HEK293 (cell line): ENCODE measurements at regions not wholly inside any gene's neighbourhood (a gene's known extent, or its start where the extent isn't known, plus 50 kb on each side); places are given as distances from the start of the nearest gene placed in this dataset.

Source experiments
- CTCF ChIA-PET: fragments of 350-600 bp; formaldehyde crosslinking; extraction: SDS; loops from one replicate; lab custom pipeline; 2021; ENCODE audit warnings: antibody characterized with exemption; lab: Yijun Ruan, JAX
- POLR2A ChIA-PET: fragments of 300-600 bp; formaldehyde crosslinking; extraction: SDS; loops from one replicate; lab custom pipeline; 2020; ENCODE audit warnings: antibody characterized with exemption, inconsistent platforms; lab: Yijun Ruan, JAX
- H3K27ac ChIP-seq: fragments of 200-500 bp; sonication (Bioruptor generic); 2 replicates; pipeline ENCODE4 v1.5.1; 2014; ENCODE audit warnings: low read depth, low read length, control low read depth, inconsistent platforms; ENCODE audit errors: extremely low read depth
- H3K36me3 ChIP-seq, 2 experiments: fragments of 200-500 bp in 1 of 2; sonication (Bioruptor generic) in 1 of 2; 1 replicate in 1 of 2; 2 replicates in 1 of 2; pipeline ENCODE4 v1.5.1; 2014 to 2017; ENCODE audit warnings: inconsistent platforms in 2 of 2, low read length in 2 of 2; ENCODE audit not compliant: control insufficient read depth in 2 of 2, insufficient read depth in 1 of 2
- H3K4me1 ChIP-seq: fragments of 200-500 bp; sonication (Bioruptor generic); 2 replicates; pipeline ENCODE4 v1.5.1; 2014; ENCODE audit warnings: mild to moderate bottlenecking, low read length, inconsistent platforms; ENCODE audit not compliant: control insufficient read depth, insufficient read depth
- H3K4me3 ChIP-seq: 2 replicates; pipeline ENCODE4 v1.5.1; 2011; ENCODE audit warnings: low read depth, mild to moderate bottlenecking, control low read depth, low read length, moderate library complexity
- H3K9me3 ChIP-seq: fragments of 200-500 bp; sonication (Bioruptor generic); 2 replicates; pipeline ENCODE4 v1.5.1; 2014; ENCODE audit warnings: low read depth, low read length, inconsistent platforms; ENCODE audit not compliant: control insufficient read depth, insufficient read depth
- KLF16 ChIP-seq: fragments of 450-650 bp; formaldehyde crosslinking; IDR thresholded peaks from 2 replicates; pipeline ENCODE4 v1.5.1; 2017; ENCODE audit warnings: missing biosample characterization, missing genetic modification characterization
- PRDM4 ChIP-seq: fragments of 450-650 bp; formaldehyde crosslinking; IDR thresholded peaks from 2 replicates; pipeline ENCODE4 v1.5.1; 2017; ENCODE audit warnings: missing biosample characterization, missing genetic modification characterization
- TRIM28 ChIP-seq: IDR thresholded peaks from 2 replicates; pipeline ENCODE4 v1.6.1; 2011; ENCODE audit warnings: low read length, control low read depth, borderline replicate concordance
- ZBTB6 ChIP-seq: fragments of 450-650 bp; formaldehyde crosslinking; IDR thresholded peaks from 2 replicates; pipeline ENCODE4 v1.5.1; 2017; ENCODE audit warnings: missing biosample characterization, missing genetic modification characterization
- ZFP41 ChIP-seq: fragments of 450-650 bp; formaldehyde crosslinking; IDR thresholded peaks from 2 replicates; pipeline ENCODE4 v1.5.1; 2016; ENCODE audit warnings: missing biosample characterization, missing genetic modification characterization, borderline replicate concordance
- ZNF114 ChIP-seq: fragments of 450-650 bp; formaldehyde crosslinking; IDR thresholded peaks from 2 replicates; pipeline ENCODE4 v1.5.0; 2017; ENCODE audit warnings: missing biosample characterization, missing genetic modification characterization
- ZNF121 ChIP-seq: fragments of 450-650 bp; formaldehyde crosslinking; IDR thresholded peaks from 2 replicates; pipeline ENCODE4 v1.5.1; 2016; ENCODE audit warnings: missing biosample characterization, missing genetic modification characterization
- ZNF132 ChIP-seq: fragments of 450-650 bp; formaldehyde crosslinking; IDR thresholded peaks from 2 replicates; pipeline ENCODE4 v1.5.1; 2017; ENCODE audit warnings: missing biosample characterization, missing genetic modification characterization, borderline replicate concordance
- ZNF138 ChIP-seq: fragments of 450-650 bp; formaldehyde crosslinking; IDR thresholded peaks from 2 replicates; pipeline ENCODE4 v1.5.1; 2016; ENCODE audit warnings: missing biosample characterization, missing genetic modification characterization, borderline replicate concordance
- ZNF184 ChIP-seq: fragments of 450-650 bp; IDR thresholded peaks from 2 replicates; pipeline ENCODE4 v1.5.1; 2018; ENCODE audit warnings: missing biosample characterization, mild to moderate bottlenecking, missing genetic modification characterization
- ZNF19 ChIP-seq: fragments of 450-650 bp; formaldehyde crosslinking; IDR thresholded peaks from 2 replicates; pipeline ENCODE4; 2016; ENCODE audit warnings: missing biosample characterization, missing genetic modification characterization, low read depth
- ZNF221 ChIP-seq: fragments of 450-650 bp; formaldehyde crosslinking; IDR thresholded peaks from 2 replicates; pipeline ENCODE4 v1.5.1; 2017; ENCODE audit warnings: missing biosample characterization, missing genetic modification characterization, borderline replicate concordance
- ZNF426 ChIP-seq: fragments of 450-650 bp; formaldehyde crosslinking; IDR thresholded peaks from 2 replicates; pipeline ENCODE4 v1.5.1; 2017; ENCODE audit warnings: missing biosample characterization, missing genetic modification characterization, mild to moderate bottlenecking, inconsistent platforms, moderate library complexity
- ZNF48 ChIP-seq: fragments of 450-650 bp; formaldehyde crosslinking; IDR thresholded peaks from 2 replicates; pipeline ENCODE4 v1.5.1; 2016; ENCODE audit warnings: missing biosample characterization, missing genetic modification characterization
- ZNF521 ChIP-seq: fragments of 450-650 bp; formaldehyde crosslinking; IDR thresholded peaks from 2 replicates; pipeline ENCODE4 v1.5.1; 2017; ENCODE audit warnings: missing biosample characterization, mild to moderate bottlenecking, missing genetic modification characterization
- ZNF544 ChIP-seq: fragments of 450-650 bp; formaldehyde crosslinking; IDR thresholded peaks from 2 replicates; pipeline ENCODE4 v1.5.0; 2017; ENCODE audit warnings: missing biosample characterization, missing genetic modification characterization
- ZNF561 ChIP-seq: fragments of 450-650 bp; IDR thresholded peaks from 2 replicates; pipeline ENCODE4 v1.5.1; 2018; ENCODE audit warnings: missing biosample characterization, missing genetic modification characterization, borderline replicate concordance
- ZNF580 ChIP-seq: fragments of 450-650 bp; formaldehyde crosslinking; IDR thresholded peaks from 2 replicates; pipeline ENCODE4 v1.5.1; 2016; ENCODE audit warnings: missing biosample characterization, missing genetic modification characterization
- ZNF600 ChIP-seq: fragments of 450-650 bp; formaldehyde crosslinking; IDR thresholded peaks from 2 replicates; pipeline ENCODE4 v1.5.1; 2016; ENCODE audit warnings: missing biosample characterization, missing genetic modification characterization
- ZNF623 ChIP-seq: fragments of 450-650 bp; formaldehyde crosslinking; IDR thresholded peaks from 2 replicates; pipeline ENCODE4 v1.5.1; 2016; ENCODE audit warnings: missing biosample characterization, missing genetic modification characterization
- ZNF747 ChIP-seq: fragments of 450-650 bp; formaldehyde crosslinking; IDR thresholded peaks from 2 replicates; pipeline ENCODE4 v1.5.1; 2016; ENCODE audit warnings: missing biosample characterization, missing genetic modification characterization
- ZNF776 ChIP-seq: fragments of 450-650 bp; formaldehyde crosslinking; IDR thresholded peaks from 2 replicates; pipeline ENCODE4 v1.5.0; 2017; ENCODE audit warnings: missing biosample characterization, missing genetic modification characterization, borderline replicate concordance
- TF ChIP-seq, protein P1 (sequence below): fragments of 450-650 bp; formaldehyde crosslinking; IDR thresholded peaks from 2 replicates; pipeline ENCODE4 v1.5.1; 2017; ENCODE audit warnings: missing biosample characterization, missing genetic modification characterization
- TF ChIP-seq, protein P2 (sequence below): fragments of 450-650 bp; formaldehyde crosslinking; IDR thresholded peaks from 2 replicates; pipeline ENCODE4 v1.5.1; 2016; ENCODE audit warnings: missing biosample characterization, missing genetic modification characterization, borderline replicate concordance

GRCh38 chr6:134560019-134560418, 242.1 kb upstream of the SGK1 start:
- CTCF ChIA-PET, result no interaction called here
- POLR2A ChIA-PET, result no interaction called here
- H3K9me3 ChIP-seq, result no peaks in the 10 kb centered on the region
- H3K4me3 ChIP-seq, result no peak overlapping the region
- TF ChIP-seq ZNF19 (tag by site-specific recombination) (no peak), ZNF544 (tag by site-specific recombination) (no peak), ZNF114 (tag by site-specific recombination) (no peak), ZNF776 (tag by site-specific recombination) (no peak), ZNF48 (tag by site-specific recombination) (no peak), ZNF221 (tag by site-specific recombination) (no peak), ZNF132 (tag by site-specific recombination) (no peak), ZNF580 (tag by site-specific recombination) (no peak)
- H3K4me1 ChIP-seq, result no peaks in the 10 kb centered on the region
- H3K36me3 ChIP-seq, result no peaks in the 10 kb centered on the region
- H3K27ac ChIP-seq, result no peak overlapping the region

GRCh38 chr6:134557509-134557908, 239.6 kb upstream of the SGK1 start:
- Histone ChIP-seq H3K36me3 (no peaks in the 10 kb centered on the region), H3K9me3 (no peaks in the 10 kb centered on the region), H3K27ac (no peak overlapping the region), H3K4me3 (no peak overlapping the region), H3K4me1 (no peaks in the 10 kb centered on the region)
- POLR2A ChIA-PET, result interaction anchor here (0.6 kb wide), 1 partner anchor 495 kb away, joined by 4 read pairs; no protein-coding TSS in a partner anchor
- TF ChIP-seq ZNF561 (tag by site-specific recombination) (no peak), ZNF138 (no peak), ZNF623 (tag by site-specific recombination) (no peak), TRIM28 (no peak), PRDM4 (no peak), ZNF600 (tag by site-specific recombination) (no peak), ZNF521 (tag by site-specific recombination) (no peak), ZNF184 (tag by site-specific recombination) (no peak), ZFP41 (tag by site-specific recombination) (no peak)
- TF ChIP-seq, protein P1, sequence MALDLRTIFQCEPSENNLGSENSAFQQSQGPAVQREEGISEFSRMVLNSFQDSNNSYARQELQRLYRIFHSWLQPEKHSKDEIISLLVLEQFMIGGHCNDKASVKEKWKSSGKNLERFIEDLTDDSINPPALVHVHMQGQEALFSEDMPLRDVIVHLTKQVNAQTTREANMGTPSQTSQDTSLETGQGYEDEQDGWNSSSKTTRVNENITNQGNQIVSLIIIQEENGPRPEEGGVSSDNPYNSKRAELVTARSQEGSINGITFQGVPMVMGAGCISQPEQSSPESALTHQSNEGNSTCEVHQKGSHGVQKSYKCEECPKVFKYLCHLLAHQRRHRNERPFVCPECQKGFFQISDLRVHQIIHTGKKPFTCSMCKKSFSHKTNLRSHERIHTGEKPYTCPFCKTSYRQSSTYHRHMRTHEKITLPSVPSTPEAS, result no peak
- TF ChIP-seq, all 188 proteins: peak for 0
- CTCF ChIA-PET, result interaction anchor here (0.7 to 1.6 kb wide), 2 partner anchors 8 to 83 kb away, joined by 3 to 11 read pairs; no protein-coding TSS in a partner anchor

- Histone ChIP-seq H3K4me3 (no peak overlapping the region), H3K27ac (no peak overlapping the region), H3K36me3 (no peaks in the 10 kb centered on the region), H3K9me3 (no peaks in the 10 kb centered on the region), H3K4me1 (no peaks in the 10 kb centered on the region)
- CTCF ChIA-PET, result interaction anchor here (0.5 to 0.7 kb wide), 2 partner anchors 37 to 48 kb away, joined by 3 to 4 read pairs; no protein-coding TSS in a partner anchor
- POLR2A ChIA-PET, result no interaction called here
- TF ChIP-seq ZNF747 (tag by site-specific recombination) (no peak), ZNF138 (no peak), ZBTB6 (tag by site-specific recombination) (no peak), ZFP41 (tag by site-specific recombination) (no peak), ZNF121 (tag by site-specific recombination) (no peak), KLF16 (tag by site-specific recombination) (no peak), ZNF426 (no peak)
- TF ChIP-seq, protein P2, sequence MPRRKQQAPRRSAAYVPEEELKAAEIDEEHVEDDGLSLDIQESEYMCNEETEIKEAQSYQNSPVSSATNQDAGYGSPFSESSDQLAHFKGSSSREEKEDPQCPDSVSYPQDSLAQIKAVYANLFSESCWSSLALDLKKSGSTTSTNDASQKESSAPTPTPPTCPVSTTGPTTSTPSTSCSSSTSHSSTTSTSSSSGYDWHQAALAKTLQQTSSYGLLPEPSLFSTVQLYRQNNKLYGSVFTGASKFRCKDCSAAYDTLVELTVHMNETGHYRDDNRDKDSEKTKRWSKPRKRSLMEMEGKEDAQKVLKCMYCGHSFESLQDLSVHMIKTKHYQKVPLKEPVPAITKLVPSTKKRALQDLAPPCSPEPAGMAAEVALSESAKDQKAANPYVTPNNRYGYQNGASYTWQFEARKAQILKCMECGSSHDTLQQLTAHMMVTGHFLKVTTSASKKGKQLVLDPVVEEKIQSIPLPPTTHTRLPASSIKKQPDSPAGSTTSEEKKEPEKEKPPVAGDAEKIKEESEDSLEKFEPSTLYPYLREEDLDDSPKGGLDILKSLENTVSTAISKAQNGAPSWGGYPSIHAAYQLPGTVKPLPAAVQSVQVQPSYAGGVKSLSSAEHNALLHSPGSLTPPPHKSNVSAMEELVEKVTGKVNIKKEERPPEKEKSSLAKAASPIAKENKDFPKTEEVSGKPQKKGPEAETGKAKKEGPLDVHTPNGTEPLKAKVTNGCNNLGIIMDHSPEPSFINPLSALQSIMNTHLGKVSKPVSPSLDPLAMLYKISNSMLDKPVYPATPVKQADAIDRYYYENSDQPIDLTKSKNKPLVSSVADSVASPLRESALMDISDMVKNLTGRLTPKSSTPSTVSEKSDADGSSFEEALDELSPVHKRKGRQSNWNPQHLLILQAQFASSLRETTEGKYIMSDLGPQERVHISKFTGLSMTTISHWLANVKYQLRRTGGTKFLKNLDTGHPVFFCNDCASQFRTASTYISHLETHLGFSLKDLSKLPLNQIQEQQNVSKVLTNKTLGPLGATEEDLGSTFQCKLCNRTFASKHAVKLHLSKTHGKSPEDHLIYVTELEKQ (tag by site-specific recombination), result no peak
Measured at GRCh38 chr6:134555672-134556071, 237.8 kb upstream of the SGK1 start.
